ENCODE measurements at regions not wholly inside any gene's neighbourhood (a gene's known extent, or its start where the extent isn't known, plus 50 kb on each side); places are given as distances from the start of the nearest gene placed in this dataset.
A peak's percentile ranks its signal among the peaks of the same experiment; 100 is the strongest.

- peak; percentile 5 for DNase-seq
Measured at GRCh38 chr21:24045775-24046215, 1561.5 kb downstream of the MRPL39 start.

GRCh38 chr21:24045373-24045772, 1561.9 kb downstream of the MRPL39 start:
- DNase-seq: no peak

- DNase-seq: no peak
Measured at GRCh38 chr21:24042687-24043086, 1564.6 kb downstream of the MRPL39 start.

GRCh38 chr21:24032709-24033232, 1574.5 kb downstream of the MRPL39 start:
- no peak for DNase-seq

- no peak for DNase-seq
Measured at GRCh38 chr21:24027396-24027795, 1579.9 kb downstream of the MRPL39 start.

- DNase-seq: no peak
Measured at GRCh38 chr21:24025101-24025500, 1582.2 kb downstream of the MRPL39 start.

- no peak for DNase-seq
Measured at GRCh38 chr21:24023936-24024335, 1583.3 kb downstream of the MRPL39 start.

GRCh38 chr21:24023402-24023801, 1583.9 kb downstream of the MRPL39 start:
- DNase-seq: no peak

GRCh38 chr21:24014381-24014780, 1592.9 kb downstream of the MRPL39 start:
- DNase-seq: no peak

- no peak for DNase-seq
Measured at GRCh38 chr21:24011087-24011486, 1596.2 kb downstream of the MRPL39 start.

GRCh38 chr21:24007592-24007991, 1599.7 kb downstream of the MRPL39 start:
- no peak for DNase-seq

- no peak for DNase-seq
Measured at GRCh38 chr21:23986987-23987386, 1620.3 kb downstream of the MRPL39 start.

- DNase-seq: no peak
Measured at GRCh38 chr21:23986214-23986613, 1621.1 kb downstream of the MRPL39 start.

GRCh38 chr21:23982546-23982945, 1624.7 kb downstream of the MRPL39 start:
- DNase-seq: no peak

- no peak for DNase-seq
Measured at GRCh38 chr21:23977971-23978370, 1629.3 kb downstream of the MRPL39 start.

- peak; percentile 96 for DNase-seq
Measured at GRCh38 chr21:23968722-23969647, 1638.3 kb downstream of the MRPL39 start.

GRCh38 chr21:23968008-23968407, 1639.3 kb downstream of the MRPL39 start:
- DNase-seq: no peak

- no peak for DNase-seq
Measured at GRCh38 chr21:23963454-23963853, 1643.8 kb downstream of the MRPL39 start.

GRCh38 chr21:23960769-23961168, 1646.5 kb downstream of the MRPL39 start:
- no peak for DNase-seq

- DNase-seq: no peak
Measured at GRCh38 chr21:23955135-23955843, 1652.0 kb downstream of the MRPL39 start.

- no peak for DNase-seq
Measured at GRCh38 chr21:23952269-23952668, 1655.0 kb downstream of the MRPL39 start.

GRCh38 chr21:23951251-23951650, 1656.0 kb downstream of the MRPL39 start:
- no peak for DNase-seq

- peak; percentile 24 for DNase-seq
Measured at GRCh38 chr21:23950344-23950743, 1656.9 kb downstream of the MRPL39 start.

GRCh38 chr21:23949493-23949892, 1657.8 kb downstream of the MRPL39 start:
- no peak for DNase-seq

All from KG1 (cell line).